Colon (tissue), 2 donors: ENCODE measurements at regions not wholly inside any gene's neighbourhood (a gene's known extent, or its start where the extent isn't known, plus 50 kb on each side); places are given as distances from the start of the nearest gene placed in this dataset.

Source experiments
- FAIRE-seq: peaks from 2 replicates; lab custom pipeline; 2012; peaks lifted over from hg19 to GRCh38; lab: Jason Lieb, UNC
- donor health status: control.
- donor health status: control.

DNA sequence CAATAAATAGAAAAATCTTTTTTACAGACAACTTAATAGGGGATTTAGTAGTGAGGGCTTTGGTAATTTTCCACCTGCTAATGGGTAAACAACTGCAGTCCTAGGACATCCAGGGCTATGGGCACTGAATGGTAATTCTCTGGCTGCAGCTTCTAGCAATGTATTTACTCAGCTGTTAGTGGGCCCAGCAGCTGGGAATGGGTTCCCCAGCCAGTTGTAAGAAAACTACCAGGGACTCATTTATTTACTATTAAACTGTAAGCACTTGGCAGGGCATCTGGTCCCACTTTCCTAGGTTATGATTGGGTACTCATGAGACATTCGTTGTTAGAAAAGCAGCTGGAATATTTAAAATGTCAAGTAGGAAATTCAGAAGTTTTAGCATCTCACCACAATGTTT, 363.8 kb upstream of the TRIB2 start:
- no peak for FAIRE-seq

DNA sequence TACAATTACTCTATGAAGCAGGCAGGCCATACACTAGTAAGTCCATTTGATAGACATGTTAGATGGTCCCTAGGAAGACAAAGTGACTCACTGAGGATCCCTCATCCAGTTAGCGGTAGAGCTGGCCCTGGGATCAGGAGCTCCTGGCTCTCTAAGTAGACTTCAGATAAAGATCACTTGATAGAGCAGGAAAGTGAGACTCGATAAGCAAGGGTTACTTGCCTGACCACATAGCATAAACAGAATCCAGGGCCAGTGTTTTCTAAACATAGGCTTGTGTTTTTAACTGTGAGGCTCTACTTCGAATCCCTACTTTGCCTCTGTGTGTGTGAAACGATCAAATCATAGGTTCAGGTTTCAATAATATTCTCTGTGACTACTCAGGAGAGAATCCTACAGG, 355.2 kb upstream of the TRIB2 start:
- no peak for FAIRE-seq

DNA sequence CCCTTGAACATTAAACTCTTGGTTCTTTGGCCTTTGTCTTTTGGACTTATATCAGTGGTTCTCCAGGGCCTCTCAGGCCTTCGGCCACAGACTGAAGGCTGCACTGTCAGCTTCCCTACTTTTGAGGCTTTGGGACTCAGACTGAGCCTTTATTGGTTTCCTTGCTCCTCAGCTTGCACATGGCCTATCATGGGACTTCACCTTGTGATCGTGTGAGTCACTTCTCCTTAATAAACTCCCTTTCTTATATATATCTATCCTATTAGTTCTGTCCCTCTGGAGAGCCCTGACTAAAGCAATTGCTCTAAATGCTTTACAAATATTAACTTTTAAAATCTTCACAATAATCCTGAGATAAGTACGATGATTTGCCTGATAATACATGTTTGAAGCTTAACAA, 353.6 kb upstream of the TRIB2 start:
- FAIRE-seq: no peak

DNA sequence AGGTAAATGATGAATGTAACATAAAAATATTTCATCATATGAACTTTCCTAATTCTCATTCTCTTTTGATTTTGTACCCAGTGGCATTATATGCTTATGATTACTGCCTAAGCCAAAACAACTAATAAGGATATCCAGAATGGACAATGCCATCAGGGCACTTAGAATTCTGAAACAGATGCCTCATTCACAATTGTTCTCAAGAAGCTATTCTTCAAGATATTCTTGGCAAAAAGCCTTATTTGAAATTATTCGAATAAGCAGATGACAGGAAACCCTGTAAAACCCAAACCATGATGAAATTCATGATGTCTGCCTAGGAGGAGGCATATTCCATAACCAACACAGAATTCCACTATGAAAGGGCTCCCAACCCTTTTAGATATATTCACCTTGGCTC, 353.2 kb upstream of the TRIB2 start:
- no peak for FAIRE-seq

DNA sequence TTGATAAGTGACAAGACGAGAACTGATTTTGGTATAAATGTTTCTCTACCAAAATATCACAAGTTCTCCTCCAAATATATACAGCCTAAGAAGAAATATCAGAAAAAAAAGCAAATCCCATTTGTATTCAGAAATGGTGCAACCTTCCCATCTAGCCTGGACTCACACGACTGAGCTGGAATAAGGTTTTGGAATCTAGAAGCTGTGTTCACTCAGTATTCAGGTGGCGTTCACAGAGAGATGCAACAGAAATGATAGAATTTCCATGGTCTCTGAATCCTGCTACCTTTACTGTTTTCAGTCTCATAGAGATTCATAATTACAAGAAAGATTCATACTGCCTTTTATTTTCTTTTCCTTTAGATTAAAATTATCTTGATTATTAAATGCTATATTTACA, 347.2 kb upstream of the TRIB2 start:
- no peak for FAIRE-seq

DNA sequence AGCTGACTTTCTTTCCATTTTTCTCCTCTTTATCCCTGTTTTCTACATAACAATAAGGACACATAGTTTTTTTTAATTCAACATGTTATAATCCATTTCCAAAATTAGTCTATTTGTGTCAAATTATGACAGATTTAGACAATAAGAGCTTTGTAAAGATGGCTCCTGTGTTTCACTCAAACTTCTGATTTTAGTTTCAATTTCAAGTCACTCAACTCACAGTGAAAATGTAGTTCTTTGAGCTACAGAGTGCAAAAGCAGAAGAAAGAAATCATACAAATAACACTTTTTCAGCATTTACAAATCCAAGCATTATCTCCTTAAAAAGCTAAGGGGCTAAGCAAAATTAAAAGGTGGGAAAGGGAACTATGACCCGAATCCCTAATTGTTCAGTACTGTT, 340.7 kb upstream of the TRIB2 start:
- FAIRE-seq: no peak

DNA sequence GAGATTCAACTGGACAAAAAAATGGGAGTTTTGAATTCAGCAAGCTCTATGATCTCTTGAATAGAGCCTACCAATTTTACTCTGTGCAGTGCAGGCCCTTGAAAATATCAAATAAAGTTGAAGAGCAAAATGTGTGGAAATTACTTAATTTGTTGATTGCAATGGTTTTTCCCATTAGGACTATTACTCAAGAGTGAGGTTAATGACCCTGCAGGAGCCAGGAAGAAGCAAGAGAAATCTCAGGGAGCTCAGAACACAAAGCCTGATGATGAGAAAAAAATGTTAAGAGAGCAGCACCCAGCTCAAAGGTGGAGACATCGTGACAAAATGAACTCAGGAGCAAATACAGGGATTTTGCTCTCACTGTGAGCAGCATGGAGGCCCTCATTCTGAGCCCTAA, 337.6 kb upstream of the TRIB2 start:
- FAIRE-seq: no peak

DNA sequence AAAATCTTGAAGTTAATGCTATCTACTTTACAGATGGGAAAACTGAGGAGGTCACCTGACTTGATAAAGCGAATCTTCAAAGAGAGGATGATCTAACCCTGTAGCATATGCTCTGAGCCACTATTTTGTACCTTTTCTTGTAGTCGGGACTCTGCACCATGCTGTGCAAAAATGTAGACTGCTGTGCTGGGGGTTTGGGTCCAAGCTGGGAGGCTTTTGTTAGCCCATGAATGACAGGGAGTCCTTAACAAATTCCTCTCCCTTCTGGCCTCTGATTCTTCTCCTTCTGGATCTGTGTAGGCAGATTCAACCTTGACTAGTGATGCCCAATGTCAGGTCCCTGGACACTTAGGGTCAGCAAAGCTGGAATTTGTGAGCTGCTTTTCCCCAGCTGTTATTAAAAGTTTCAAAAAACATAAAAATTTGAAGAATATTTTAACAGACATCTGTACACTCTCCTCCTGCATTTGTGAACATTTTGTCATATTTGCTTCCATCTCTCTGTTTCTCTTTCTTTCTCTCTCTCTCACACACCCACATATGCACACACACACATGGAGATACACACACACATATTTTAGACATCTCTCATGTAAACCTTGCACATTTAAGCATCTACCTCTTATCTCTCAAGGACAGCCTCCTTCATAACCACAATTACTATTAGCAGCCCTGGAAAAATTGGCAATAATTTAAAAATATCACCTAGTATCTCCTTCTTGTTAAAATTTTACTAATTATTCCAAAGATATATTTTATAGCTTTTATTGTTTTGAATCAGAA, 335.0 kb upstream of the TRIB2 start:
- no peak for FAIRE-seq

DNA sequence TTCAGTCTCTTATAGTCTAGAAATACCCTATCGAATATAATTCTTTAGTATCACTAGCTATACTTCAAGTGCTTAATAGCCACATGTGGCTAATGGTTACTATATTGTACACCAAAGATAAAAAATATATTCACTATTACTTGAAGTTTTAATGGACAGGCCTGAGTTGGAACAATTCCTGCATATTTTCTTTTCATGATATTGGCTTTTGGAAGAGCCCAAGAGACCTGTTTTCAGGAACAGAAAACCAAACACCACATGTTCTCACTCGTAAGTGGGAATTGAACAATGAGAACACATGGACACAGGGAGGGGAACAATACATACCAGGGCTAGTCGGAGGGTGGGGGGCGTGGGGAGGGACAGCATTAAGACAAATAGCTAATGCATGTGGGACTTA, 334.4 kb upstream of the TRIB2 start:
- no peak for FAIRE-seq

DNA sequence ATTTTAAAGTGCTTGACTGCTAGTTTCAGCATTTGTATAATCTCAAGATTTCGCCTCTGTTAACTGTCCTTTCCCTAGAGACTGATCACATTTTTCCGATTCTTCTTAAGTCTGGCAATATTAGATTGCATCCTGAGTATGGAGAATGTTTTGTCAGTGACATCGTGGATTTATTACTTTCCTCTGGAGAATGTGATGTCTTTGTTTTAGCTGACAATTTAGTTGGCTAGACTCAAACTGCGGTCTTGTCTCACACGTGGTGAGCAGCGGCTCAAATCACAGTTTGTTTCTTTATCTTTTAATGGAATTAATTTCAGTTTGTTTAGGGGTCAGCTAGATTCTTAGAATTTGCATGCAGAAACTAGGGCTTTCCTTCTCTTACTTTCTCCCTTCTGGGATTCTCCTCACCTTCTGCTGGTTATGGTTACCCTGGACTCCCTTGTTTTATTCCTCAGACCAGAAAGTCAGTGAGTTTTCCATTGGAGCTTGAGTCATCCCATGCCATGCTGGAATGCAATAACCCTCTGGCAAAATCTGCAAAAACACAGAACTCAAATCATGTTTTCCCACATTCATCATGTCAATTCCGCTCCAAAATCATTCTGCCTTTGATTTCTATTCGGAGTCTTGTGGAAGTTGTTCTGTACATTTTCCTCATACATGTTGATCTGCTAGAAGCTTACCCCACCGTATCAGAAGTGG, 327.2 kb upstream of the TRIB2 start:
- FAIRE-seq: peak; percentile 10

DNA sequence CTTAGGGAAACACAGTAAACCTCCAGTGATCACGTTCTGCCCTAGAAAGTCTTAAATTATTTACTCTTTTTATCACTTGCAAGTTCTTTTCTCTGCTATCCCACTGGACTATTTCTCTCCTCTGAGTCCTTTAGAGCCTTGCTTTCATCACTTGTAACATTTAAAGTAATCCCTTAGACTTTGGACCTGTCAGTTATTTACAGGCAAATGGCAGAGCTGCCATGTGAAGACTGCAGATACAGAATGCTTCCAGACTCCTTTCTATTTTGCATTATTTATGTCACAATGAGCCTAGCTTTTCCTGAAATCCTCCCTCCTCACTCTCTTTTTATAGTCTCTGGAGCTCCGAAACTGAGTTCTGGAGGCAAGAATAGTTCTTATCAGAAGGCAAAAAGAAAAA, 325.6 kb upstream of the TRIB2 start:
- no peak for FAIRE-seq

DNA sequence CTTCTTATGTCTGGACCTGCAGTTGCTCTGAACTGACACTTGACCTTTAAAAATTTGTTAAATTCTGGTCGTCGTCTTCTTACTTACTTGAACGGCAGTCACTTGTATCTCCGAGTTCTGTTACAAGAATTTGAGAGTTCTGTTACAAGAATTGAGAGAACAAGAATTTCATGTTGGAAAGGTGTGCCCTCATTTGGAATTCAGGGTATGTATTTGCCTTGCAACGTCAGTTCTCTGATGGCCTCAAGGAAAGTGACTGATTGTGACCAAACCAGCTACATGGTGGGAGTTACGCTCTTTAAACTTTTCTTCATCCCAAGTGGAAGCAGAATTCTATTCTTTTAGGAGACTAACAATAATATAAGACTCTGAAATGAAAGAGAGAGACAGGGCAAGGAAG, 320.0 kb upstream of the TRIB2 start:
- FAIRE-seq: no peak

DNA sequence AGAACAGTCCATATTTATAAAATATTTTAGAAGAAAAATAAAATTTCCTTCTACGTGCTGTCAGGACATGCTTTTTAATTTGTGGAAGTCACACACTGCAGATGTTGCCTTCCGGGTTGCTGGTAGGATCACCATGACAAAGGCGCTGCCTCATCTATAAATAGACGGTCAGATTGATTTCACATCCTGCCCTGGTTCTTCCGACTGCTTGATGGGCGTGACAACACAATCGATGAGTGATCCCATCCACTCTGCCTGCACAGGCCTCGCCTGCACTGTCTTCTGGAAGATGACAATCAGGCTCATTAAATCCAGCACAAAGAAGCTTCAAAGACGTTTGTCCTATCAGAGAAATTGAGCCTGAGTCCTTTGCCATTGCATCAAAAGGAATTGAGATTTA, 318.9 kb upstream of the TRIB2 start:
- no peak for FAIRE-seq

DNA sequence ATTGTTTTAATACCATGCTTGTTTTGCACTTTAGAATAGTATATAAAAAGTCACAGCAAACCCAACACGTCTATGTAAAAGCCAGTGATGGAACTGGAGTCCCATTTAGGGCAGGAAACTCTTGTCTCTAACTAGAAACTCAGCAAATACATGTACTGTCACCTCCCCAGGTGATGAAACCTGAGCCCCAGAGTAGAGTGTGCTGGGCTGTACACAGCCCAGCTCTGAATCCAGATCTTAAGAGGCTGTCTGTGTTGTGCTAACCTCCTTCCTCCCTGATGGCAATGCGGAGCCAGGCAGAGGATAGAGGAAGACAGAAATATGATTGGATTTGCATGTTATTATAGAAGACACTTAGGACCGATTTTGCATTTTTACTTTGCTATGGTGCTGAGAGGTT, 317.5 kb upstream of the TRIB2 start:
- no peak for FAIRE-seq

DNA sequence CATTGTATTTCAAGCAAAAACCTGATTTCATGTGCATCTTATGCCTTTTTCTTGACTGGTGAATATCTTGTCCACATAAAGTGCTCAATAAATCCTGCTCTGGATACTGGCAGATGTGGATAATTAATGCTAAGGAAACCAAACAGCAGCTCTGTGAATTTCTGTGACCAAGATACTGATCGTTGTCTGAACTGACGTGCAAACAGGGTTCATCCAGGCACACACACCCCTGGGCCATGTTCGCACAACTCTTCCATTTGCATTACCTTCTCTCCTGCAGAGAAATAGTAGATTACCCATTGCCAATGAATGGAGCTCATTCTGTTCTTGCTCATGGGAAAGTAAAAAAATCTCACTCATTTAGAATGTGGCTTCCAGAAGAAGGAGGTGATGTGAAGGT, 316.2 kb upstream of the TRIB2 start:
- no peak for FAIRE-seq

DNA sequence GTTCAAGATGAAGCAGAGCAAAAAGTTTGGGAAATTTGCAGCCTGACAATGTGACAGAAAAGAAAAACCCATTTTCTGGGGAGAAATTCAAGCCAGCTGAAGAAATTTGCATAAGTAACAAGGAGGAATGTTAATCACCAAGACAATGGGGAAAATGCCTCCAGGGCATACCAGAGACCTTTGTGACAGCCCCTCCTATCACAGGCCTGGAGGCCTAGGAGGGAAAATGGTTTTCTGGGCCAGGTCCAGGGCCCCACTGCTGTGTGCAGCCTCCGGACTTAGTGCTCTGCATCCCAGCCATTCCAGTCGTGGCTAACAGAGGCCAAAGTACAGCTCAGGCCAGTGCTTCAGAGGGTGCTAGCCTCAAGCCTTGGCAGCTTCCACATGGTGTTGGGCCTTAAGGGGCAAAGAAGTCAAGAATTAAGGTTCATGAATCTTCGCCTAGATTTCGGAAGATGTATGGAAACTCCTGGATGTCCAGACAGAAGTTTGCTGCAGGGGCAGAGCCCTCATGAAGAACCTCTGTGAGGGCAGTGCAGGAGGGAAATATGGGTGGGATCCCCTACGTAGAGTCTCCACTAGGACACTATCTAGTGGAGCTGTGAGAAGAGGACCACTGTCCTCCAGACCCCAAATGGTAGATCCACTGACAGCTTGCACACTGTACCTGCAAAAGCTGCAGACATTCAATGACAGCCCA, 314.1 kb upstream of the TRIB2 start:
- no peak for FAIRE-seq

DNA sequence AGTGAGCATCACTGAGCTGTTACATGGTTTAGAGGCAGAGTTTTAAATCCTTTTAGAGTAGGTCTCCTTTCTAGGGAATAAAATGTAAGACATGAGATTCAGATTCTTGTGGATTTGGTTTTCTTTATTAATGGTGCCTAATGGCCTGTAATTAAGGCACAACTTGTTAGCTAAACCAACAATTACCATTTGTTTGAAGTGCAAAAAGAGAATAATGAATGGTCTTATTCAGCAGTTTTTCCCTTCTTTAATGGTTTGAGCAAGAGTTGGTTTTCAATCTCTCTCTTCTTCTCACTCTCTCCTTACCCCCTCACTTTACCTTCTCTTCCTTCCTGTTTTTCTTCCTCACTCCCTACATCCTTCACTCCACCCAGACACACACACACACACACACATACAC, 312.2 kb upstream of the TRIB2 start:
- FAIRE-seq: no peak

DNA sequence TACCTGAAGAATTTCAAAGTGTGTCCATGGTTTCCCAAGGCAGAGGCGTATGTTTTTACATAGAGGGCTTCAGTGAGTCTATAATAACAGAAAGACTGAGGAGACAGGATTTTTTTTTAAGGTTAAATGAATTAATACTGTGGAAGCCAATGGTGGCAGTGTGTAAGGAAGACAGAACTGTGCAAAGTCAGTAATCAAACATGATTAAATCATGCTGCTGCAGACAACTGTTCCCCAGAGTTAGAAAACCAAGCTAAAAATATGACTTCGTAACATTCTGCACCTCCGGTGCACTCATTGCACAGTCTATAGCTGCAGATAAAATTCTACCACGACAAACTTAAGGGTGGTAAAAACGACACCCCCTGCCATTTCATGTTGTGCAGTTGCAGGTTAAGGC, 309.6 kb upstream of the TRIB2 start:
- FAIRE-seq: no peak

DNA sequence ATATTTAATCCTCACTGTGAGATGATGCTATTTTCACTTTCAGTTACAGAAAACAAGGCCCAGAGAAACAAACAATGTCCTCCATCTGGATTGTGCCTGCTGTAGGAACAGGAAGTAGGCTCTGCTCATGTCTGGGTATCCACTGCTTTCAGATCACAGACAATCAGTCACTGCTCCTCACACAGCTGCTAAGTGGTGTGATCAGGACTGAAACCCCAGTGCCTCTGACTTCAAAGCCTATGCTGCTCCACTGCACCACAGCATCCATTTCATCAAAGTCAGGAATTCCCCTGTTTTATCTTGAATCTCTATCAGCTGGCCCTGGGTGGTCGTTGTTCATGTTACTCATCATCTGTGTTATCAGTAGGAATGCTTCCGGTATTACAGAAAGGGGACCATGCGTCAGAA, 303.8 kb upstream of the TRIB2 start:
- FAIRE-seq: no peak

DNA sequence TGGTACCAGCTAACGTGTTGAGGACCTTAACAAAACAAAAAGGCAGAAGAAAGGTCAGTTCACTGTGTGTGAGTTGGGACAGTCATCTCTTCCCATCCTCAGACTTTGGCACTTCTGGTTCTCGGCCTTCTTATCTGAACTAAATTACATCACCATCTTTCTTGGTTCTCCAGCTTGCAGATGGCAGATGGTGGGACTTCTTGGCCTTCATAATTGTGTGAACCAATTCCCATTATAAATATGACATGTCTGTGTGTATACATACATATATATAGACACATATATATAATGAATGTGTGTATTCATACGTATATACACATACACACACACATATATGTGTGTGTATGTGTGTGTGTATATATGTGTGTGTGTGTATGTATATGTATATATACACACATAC, 301.2 kb upstream of the TRIB2 start:
- no peak for FAIRE-seq

DNA sequence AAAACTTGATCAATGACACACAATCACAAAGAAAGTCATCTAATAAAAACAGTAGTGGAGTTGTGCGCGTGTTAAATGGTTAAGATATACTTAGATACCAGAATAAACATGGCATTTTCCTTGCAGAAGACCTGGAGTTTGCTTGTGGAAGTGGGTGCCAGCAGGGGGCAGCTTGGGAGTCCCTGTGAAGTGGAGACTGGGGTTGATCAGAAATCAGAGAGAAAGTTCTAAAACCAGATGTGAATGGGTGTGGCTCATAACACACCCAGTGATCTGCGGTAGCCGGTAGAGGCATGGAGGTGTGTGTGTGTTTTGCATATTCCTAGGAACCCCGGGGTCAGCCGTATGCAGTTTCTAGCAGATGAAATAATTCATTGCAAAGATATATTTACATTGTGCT, 300.1 kb upstream of the TRIB2 start:
- no peak for FAIRE-seq

DNA sequence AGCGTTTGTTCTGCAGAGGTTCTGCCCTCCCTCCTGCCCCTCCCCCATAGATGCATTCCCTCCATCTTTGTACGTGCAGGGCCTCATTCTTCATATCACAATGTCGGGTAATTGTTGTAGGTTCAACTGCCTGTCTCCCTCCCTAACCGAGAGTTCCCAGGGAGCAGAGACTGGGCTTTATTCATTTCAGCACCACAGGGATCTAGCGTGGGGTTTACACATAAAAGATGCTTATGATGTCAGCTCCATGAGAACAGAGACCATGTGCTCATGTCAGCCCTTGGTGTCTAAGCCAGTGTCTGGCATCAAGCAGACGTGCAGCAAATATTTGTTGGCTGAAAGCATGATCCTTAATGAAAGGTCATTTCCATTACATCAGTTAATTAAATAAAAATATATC, 298.9 kb upstream of the TRIB2 start:
- no peak for FAIRE-seq

DNA sequence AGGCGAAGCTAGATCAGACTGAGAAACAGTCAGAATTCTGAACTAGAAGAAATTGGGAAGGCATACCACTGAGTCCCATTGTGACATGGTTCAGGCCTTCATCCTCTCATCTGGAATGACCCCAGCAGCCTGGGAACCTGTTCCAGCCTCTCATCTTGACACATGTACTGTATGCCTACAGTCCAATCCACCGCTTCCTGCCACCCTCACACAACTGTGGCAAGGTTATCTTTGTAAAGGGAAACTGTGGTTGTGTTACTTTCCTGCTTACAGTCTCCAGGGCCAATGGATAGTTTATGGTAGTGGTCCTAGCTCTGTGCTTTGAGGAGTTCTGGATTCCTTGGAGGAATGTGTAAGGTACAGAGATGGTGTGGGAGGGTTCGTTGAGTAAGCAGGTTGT, 296.9 kb upstream of the TRIB2 start:
- no peak for FAIRE-seq

DNA sequence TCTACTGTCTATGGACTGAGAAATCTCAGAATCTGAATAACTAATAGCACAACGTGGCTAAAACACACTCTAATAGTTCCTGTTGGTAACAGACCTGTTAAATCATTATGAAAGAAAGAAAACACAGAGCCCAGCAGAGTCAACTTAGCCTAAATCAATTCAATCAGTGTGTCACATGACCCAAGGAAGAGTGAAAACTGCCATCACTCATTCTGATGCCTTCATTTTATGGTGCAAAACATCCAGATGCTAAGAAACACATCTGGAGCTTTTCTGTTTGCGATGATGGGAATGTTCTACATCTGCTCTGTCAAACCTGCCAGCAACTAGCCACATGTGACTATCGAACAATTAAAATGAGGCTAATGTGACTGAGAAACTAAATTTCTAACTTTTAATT, 295.7 kb upstream of the TRIB2 start:
- FAIRE-seq: no peak
